Caco-2 (cell line): ENCODE measurements at regions not wholly inside any gene's neighbourhood (a gene's known extent, or its start where the extent isn't known, plus 50 kb on each side); places are given as distances from the start of the nearest gene placed in this dataset.

Source experiments
- BruUV-seq: library from RNA; stranded (reverse); fragments of 400-500 nt; replicated peaks from 2 replicates; lab custom pipeline; 2021; lab: Mats Ljungman, UMichigan
- CTCF ChIA-PET: fragments of 300-600 bp; sonication (Branson Sonifier 250); formaldehyde crosslinking; loops from one replicate; lab custom pipeline; 2022; ENCODE audit warnings: antibody characterized with exemption; lab: Charles Lee
- POLR2A ChIA-PET: fragments of 300-600 bp; sonication (Branson Sonifier 250); formaldehyde crosslinking; loops from one replicate; lab custom pipeline; 2022; ENCODE audit warnings: antibody characterized with exemption; lab: Charles Lee
- DNase-seq, 2 experiments: peaks; one replicate each; pipeline versions ENCODE4 v3.0.0 to v3.0.0-alpha.2; 2020 to 2022
- H3K27me3 ChIP-seq: replicated peaks from 2 replicates; pipeline ENCODE4 v1.6.0; 2011; ENCODE audit warnings: low read length; ENCODE audit not compliant: control insufficient read depth, insufficient read depth
- H3K36me3 ChIP-seq: 2 replicates; pipeline ENCODE4 v1.5.1; 2011; ENCODE audit warnings: low read length; ENCODE audit not compliant: control insufficient read depth, insufficient read depth
- H3K4me1 ChIP-seq: fragments of 250-450 bp; sonication (Bioruptor Pico); 2 replicates; pipeline ENCODE4 v1.5.1; 2020; ENCODE audit warnings: mild to moderate bottlenecking
- H3K4me3 ChIP-seq: 2 replicates; pipeline ENCODE4 v1.5.1; 2011; ENCODE audit warnings: low read depth, mild to moderate bottlenecking, control low read depth, low read length
- H3K9me3 ChIP-seq: fragments of 250-450 bp; sonication (Bioruptor Pico); 2 replicates; pipeline ENCODE4 v1.5.1; 2020; ENCODE audit warnings: mild to moderate bottlenecking, moderate library complexity
- H3K27ac Mint-ChIP-seq: one replicate; pipeline ENCODE4 v1.8.0; 2022; ENCODE audit warnings: mixed read lengths; ENCODE audit not compliant: unreplicated experiment
- H3K27me3 Mint-ChIP-seq: one replicate; pipeline ENCODE4 v1.8.0; 2022; ENCODE audit warnings: mixed read lengths; ENCODE audit not compliant: insufficient read depth, unreplicated experiment
- H3K36me3 Mint-ChIP-seq: one replicate; pipeline ENCODE4 v1.8.0; 2022; ENCODE audit warnings: mild to moderate bottlenecking, mixed read lengths; ENCODE audit not compliant: insufficient read depth, unreplicated experiment
- H3K4me1 Mint-ChIP-seq: one replicate; pipeline ENCODE4 v1.8.0; 2022; ENCODE audit warnings: low read depth, mixed read lengths; ENCODE audit not compliant: unreplicated experiment
- H3K4me3 Mint-ChIP-seq: one replicate; pipeline ENCODE4 v1.8.0; 2022; ENCODE audit warnings: mild to moderate bottlenecking, moderate library complexity, mixed read lengths; ENCODE audit not compliant: unreplicated experiment
- H3K9me3 Mint-ChIP-seq: one replicate; pipeline ENCODE4 v1.8.0; 2022; ENCODE audit warnings: mixed read lengths; ENCODE audit not compliant: unreplicated experiment
- intact Hi-C: fragments of 100-400 bp; cut with micrococcal nuclease; formaldehyde crosslinking; loops from one replicate; pipeline ENCODE4 v1.10.0; 2022; ENCODE audit not compliant: unreplicated experiment
- TF ChIP-seq, protein P1 (sequence below), 2 experiments: fragments of 200-600 bp in 1 of 2; IDR thresholded peaks; 1 replicate in 1 of 2; 2 replicates in 1 of 2; pipeline versions ENCODE4 v1.5.1 to v1.8.0; 2011 to 2022; ENCODE audit warnings: antibody characterized with exemption in 1 of 2, control low read depth in 1 of 2, inconsistent platforms in 1 of 2, low read depth in 1 of 2, low read length in 1 of 2, mild to moderate bottlenecking in 1 of 2, moderate library complexity in 1 of 2; ENCODE audit not compliant: insufficient read depth in 1 of 2, severe bottlenecking in 1 of 2, unreplicated experiment in 1 of 2

DNA sequence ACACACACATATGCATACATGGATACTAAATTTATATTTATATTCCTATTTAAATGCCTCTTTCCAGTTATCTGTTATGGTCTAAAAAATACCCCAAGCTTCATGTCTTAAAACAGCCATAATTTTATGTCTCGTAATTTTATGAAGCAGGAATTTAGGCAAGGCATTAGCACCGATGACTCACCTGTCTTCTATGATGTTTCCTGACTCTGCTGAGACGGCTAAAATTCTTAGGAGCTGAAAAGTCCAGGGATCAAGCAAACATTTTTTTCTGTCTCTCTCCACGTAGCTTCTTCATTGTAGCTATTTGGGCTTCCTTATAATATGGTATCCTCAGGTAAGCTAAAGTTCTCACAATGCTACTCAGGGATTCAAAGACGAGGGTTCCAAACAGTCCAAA, 930.3 kb downstream of the STIM2 start:
- no peak overlapping the region for H3K4me3 Mint-ChIP-seq
- CTCF ChIA-PET = no interaction called here
- Histone ChIP-seq H3K4me1 (no peaks in the 10 kb centered on the region), H3K36me3 (no peaks in the 10 kb centered on the region), H3K4me3 (no peak overlapping the region), H3K9me3 (no peaks in the 10 kb centered on the region), H3K27me3 (no peaks in the 10 kb centered on the region)
- intact Hi-C loops = no loop called here
- H3K4me1 Mint-ChIP-seq = no peaks in the 10 kb centered on the region
- H3K27me3 Mint-ChIP-seq = peaks cover 3% of the 10 kb centered on the region
- POLR2A ChIA-PET = no interaction called here
- no peak for DNase-seq
- TF ChIP-seq, protein P1, sequence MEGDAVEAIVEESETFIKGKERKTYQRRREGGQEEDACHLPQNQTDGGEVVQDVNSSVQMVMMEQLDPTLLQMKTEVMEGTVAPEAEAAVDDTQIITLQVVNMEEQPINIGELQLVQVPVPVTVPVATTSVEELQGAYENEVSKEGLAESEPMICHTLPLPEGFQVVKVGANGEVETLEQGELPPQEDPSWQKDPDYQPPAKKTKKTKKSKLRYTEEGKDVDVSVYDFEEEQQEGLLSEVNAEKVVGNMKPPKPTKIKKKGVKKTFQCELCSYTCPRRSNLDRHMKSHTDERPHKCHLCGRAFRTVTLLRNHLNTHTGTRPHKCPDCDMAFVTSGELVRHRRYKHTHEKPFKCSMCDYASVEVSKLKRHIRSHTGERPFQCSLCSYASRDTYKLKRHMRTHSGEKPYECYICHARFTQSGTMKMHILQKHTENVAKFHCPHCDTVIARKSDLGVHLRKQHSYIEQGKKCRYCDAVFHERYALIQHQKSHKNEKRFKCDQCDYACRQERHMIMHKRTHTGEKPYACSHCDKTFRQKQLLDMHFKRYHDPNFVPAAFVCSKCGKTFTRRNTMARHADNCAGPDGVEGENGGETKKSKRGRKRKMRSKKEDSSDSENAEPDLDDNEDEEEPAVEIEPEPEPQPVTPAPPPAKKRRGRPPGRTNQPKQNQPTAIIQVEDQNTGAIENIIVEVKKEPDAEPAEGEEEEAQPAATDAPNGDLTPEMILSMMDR (IDR thresholded peaks at IDR 0.05; ENCODE audit: insufficient read depth in 1 of 2, low read depth in 1 of 2, low read length in 1 of 2, severe bottlenecking in 1 of 2, unreplicated experiment in 1 of 2) = no peak
- H3K9me3 Mint-ChIP-seq = no peaks in the 10 kb centered on the region
- no TSS peak for BruUV-seq
- no peaks in the 10 kb centered on the region for H3K36me3 Mint-ChIP-seq
- no peak overlapping the region for H3K27ac Mint-ChIP-seq

DNA sequence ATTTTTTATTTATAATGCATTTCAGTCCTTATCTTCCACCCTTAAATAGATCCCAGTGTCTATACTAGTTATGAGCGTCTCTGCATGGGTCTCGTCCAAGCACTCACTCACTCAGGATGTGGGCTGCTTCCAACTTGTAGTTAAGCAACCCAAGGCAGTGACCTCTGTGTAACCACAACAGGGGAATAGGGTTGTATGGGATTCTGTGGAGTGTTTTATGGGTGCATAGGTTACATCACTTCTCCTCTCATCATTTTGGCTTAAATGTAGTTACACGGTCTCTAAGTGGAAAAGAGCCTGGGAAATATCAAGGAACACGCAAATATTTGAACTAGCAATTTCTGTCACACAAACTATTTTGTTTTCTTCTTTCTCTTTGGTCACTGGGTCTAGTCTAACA, 931.0 kb downstream of the STIM2 start:
- BruUV-seq = no TSS peak
- Mint-ChIP-seq H3K27ac (no peak overlapping the region), H3K4me3 (no peak overlapping the region), H3K36me3 (no peaks in the 10 kb centered on the region), H3K4me1 (no peaks in the 10 kb centered on the region), H3K27me3 (peaks cover 3% of the 10 kb centered on the region), H3K9me3 (no peaks in the 10 kb centered on the region)
- CTCF ChIA-PET = no interaction called here
- TF ChIP-seq, protein P1 (IDR thresholded peaks at IDR 0.05; ENCODE audit: insufficient read depth in 1 of 2, low read depth in 1 of 2, low read length in 1 of 2, severe bottlenecking in 1 of 2, unreplicated experiment in 1 of 2) = no peak
- POLR2A ChIA-PET = no interaction called here
- intact Hi-C loops = no loop called here
- H3K9me3 ChIP-seq = no peaks in the 10 kb centered on the region
- no peaks in the 10 kb centered on the region for H3K27me3 ChIP-seq
- DNase-seq = no peak
- no peaks in the 10 kb centered on the region for H3K4me1 ChIP-seq
- no peaks in the 10 kb centered on the region for H3K36me3 ChIP-seq
- no peak overlapping the region for H3K4me3 ChIP-seq

DNA sequence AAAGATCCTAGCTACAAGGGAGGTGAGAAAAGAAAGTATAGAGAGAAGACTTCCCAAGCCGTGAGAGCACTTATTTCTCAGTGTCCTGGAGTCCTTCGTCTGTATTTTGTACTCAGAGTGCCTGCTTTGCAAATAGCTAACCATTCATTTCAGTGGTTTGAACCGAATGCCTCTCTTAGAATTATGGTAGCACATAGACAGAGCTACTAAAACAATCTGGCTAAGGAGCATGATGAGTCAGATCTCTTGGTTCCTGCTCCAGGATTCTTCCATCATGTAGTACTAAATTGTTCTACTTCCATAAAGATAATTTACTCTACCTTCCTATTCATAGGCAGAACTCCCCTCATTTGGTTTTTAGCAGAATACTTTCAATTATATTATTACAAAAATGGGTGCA, 946.6 kb downstream of the STIM2 start:
- CTCF ChIA-PET = no interaction called here
- H3K27me3 ChIP-seq = no peaks in the 10 kb centered on the region
- POLR2A ChIA-PET = no interaction called here
- DNase-seq = no peak
- H3K9me3 Mint-ChIP-seq = no peaks in the 10 kb centered on the region
- no peaks in the 10 kb centered on the region for H3K9me3 ChIP-seq
- no peaks in the 10 kb centered on the region for H3K4me1 ChIP-seq
- H3K4me1 Mint-ChIP-seq = no peaks in the 10 kb centered on the region
- H3K27ac Mint-ChIP-seq = no peak overlapping the region
- intact Hi-C loops = no loop called here
- no peaks in the 10 kb centered on the region for H3K27me3 Mint-ChIP-seq
- H3K4me3 Mint-ChIP-seq = no peak overlapping the region
- TF ChIP-seq, protein P1 (IDR thresholded peaks at IDR 0.05; ENCODE audit: insufficient read depth in 1 of 2, low read depth in 1 of 2, low read length in 1 of 2, severe bottlenecking in 1 of 2, unreplicated experiment in 1 of 2) = no peak
- no TSS peak for BruUV-seq
- H3K4me3 ChIP-seq = no peak overlapping the region
- no peaks in the 10 kb centered on the region for H3K36me3 ChIP-seq
- no peaks in the 10 kb centered on the region for H3K36me3 Mint-ChIP-seq
